GM19372 (cell line): ENCODE measurements at regions not wholly inside any gene's neighbourhood (a gene's known extent, or its start where the extent isn't known, plus 50 kb on each side); places are given as distances from the start of the nearest gene placed in this dataset.

Experiments
- ATAC-seq: cut with Tn5 transposase; IDR thresholded peaks from one replicate; pipeline ENCODE4 v1.9.1; 2021; ENCODE audit warnings: mild to moderate bottlenecking, low read depth, moderate library complexity; ENCODE audit not compliant: unreplicated experiment

DNA sequence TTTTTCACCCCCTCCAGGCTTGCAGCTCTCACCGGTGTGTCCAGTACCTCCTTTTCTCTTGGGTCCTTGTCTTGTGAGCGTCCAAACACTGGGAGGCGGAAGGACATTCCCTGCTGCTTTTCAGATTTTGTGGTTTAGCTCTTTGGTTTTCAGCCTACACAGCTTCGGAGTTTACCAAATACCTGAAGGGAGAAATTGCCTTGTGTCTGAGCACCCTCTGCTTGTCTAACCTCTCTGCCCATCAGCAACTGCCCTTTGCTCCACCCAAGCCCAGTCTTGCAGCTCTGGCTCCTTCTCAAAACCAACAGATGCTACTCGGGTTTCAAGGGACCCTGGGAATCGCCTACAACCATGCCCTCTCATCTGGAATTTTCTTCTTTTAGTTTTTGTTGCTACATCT lies 519.1 kb upstream of the IGFBP3 start:
- no peak for ATAC-seq

DNA sequence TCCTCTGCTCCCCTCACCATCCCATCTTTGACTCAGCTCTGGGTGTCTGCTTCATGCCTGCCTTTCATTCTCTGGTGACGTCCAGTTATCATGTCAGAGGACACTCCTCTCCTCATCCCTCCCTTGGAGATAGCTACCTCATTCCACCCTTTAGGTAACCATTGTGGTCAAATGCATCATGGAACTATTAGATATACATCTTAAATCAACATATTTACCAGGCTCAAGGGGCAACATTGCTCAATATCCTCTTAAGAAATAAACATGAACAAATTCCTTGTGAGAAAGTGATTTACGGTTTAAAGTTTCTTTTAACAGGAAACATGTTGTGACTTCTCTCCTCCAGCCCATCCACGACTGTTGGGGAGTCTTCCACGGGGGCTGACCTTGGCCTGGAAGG lies 511.6 kb upstream of the IGFBP3 start:
- ATAC-seq = no peak

DNA sequence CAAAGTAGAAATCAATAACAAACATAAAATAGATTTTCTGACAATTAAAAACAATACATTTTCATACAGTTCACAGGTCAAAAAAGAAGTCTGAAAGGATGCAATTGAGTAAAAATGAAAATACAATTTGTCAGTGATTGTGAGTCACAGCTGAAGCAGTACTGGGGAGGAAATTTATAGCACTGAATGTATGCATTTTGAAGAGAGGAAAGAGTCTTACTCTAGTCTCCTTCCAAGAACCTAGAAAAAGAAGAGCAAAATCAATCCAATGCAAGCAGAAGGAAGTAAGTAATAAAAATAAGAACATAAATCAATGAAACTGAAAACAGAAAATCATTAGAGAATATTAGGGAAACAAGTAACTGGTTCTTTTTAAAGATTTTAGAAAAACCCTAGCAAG lies 507.2 kb upstream of the IGFBP3 start:
- ATAC-seq = no peak

DNA sequence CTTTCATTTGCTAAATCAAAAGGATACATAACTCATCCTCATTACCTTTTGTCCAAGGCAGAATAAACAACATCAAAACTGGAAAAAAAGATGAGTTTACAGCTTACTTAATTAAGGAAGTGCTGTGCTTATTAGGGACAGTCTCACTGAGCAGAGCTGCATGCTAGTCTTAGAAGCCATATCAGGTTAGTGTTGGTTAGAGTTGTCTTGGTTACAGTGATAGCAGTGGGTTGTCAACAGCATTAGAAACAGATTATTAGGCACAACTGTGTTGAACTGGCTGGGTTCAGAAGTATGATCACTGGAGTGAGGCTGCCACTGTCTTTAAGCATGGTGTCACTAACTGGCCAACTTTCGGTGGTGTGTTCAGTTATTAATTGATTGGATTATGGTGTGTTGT lies 503.9 kb upstream of the IGFBP3 start:
- no peak for ATAC-seq

DNA sequence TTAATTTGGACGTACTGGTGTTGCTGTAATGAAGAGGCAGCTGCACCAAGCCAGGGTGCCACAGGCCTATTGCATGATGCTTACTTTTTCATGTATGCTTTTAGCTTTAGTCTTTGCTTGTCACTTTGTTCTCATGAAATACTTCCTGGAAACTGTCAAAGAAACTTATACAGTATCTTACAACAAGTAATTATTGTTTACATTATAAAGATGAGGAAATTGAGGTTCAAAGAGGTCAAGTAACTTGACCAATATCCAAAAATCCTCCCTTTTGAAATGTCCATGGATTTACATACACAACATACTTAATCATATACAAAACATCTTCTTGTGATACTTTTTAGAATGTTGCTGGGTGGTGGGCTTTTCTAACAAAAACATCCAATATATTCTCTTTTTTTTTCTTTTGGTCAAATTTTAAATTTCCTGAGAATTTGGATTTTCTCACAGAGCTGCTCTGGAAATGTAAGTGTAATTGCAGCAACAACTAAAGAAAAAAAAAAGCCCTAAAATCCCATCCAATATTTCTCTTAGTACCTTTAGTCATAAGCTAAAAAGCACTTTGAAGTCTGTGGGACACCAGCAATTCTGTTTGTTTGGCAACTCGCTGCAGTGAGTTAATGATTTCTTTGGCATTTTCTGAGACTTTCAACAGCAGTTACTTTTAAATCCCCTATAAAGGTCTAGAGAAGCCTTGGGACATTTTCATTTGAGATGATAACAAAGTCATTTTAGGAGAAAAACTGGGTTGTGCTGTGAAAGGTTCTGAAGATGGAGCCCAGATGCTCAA lies 500.6 kb upstream of the IGFBP3 start:
- ATAC-seq = no peak

DNA sequence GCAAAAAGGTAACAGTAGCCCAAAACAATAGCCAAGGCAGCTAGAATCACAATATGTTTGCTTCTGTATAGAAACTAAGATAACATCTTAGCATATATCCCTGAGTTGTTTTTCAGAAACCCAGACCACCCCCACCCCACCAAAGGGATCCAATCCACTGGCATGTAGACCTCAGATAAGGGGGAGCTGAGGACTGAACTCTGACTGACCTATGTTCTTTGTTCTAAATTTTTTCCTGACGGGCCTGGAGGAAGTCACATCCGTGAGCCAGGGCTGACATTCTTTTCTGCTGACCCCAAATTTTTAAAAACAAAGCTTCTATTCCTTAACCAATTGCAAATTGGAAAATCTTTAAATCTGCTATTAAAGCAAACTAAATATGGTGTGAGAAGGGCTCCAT lies 493.9 kb upstream of the IGFBP3 start:
- ATAC-seq = no peak

DNA sequence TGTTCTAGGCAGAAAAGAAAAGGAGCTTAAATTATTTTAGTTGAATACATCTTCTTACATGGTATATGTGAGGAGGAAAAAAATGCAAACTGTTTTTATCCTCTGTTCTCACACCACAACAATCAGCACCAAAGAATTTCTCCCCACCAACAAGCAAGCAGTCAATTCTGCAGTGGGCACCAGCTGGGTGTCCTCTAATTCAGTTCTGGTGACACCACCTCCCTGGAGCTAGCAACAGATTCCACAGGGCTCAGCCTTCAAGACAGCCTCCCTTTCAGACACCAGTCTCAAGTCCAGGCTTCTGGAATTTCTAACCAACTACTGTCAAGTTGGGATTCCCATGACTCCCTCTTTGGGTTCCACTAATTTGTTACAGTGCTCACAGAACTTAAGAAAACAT lies 490.2 kb upstream of the IGFBP3 start:
- ATAC-seq = no peak

DNA sequence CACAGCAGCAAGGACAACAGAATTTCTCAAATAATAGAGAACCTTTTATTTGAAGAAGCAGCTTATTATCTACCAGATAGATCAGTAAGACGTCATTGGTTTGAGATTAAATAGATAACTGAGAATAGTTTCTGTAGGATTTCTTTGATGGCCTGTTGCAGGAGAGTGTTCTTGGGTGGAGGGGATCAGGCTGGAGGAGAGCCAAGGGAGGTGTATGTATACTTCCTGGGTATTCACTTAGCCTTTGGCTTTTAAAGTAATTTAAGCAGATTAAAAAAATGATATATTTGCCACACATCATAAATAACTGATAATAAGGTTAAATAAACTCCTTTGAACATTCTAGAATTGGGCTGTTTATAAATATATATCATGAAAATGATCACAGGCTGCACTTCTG lies 486.1 kb upstream of the IGFBP3 start:
- ATAC-seq = no peak

DNA sequence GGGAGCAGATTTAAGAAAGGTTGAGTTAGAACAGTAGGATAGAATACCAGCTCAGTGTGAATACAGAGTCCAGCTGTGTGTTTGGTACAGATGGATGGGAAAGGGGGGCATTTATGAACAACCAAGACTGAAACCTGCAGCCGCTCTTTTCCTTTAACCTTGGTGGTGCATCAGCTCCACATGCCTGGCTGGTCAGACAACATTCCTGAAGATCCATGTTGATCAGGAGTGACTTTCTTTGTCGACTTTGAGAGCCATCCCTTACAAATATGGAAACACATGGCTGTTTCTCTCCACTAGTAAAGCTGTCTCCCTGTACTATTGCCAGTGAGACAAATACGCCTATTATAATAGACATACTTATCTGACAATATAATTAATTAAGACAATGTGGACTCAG lies 476.5 kb upstream of the IGFBP3 start:
- ATAC-seq = no peak

DNA sequence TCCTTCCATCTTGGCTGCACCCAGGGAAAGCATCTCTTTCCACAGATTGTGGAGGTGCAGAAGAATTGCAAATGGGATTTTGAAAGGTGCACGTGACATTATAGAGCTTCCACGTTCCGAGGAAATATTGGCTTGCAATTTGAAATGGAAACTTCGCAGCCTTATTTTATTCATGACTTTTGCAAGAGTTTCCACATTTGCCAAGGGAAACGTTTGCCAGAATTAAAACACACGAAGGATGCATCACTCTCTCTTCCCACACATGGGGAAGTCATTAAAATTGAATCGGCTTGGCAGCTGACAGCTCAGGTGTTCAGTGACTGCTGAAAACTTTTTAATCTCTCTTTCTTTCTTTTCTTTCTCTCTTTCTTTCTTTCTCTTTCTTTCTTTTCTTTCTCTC lies 475.4 kb upstream of the IGFBP3 start:
- no peak for ATAC-seq

DNA sequence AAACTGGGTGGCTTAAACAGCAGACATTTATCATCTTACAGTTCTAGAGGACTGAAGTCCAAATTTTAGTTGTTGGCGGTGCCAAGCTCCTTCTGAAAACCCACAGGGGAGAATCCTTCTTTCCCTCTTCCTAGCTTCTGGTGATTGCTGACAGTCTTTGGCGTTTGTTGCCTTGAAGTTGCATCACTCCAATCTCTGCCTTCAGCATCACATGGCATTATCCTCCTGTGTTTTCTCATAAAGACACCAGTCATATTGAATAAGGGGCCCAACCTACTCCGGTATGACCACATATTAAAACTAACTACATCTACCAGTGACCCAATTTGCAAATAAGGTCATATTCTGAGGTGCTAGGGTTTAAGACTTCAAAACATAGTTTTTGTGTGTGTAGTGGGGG lies 472.1 kb upstream of the IGFBP3 start:
- no peak for ATAC-seq

DNA sequence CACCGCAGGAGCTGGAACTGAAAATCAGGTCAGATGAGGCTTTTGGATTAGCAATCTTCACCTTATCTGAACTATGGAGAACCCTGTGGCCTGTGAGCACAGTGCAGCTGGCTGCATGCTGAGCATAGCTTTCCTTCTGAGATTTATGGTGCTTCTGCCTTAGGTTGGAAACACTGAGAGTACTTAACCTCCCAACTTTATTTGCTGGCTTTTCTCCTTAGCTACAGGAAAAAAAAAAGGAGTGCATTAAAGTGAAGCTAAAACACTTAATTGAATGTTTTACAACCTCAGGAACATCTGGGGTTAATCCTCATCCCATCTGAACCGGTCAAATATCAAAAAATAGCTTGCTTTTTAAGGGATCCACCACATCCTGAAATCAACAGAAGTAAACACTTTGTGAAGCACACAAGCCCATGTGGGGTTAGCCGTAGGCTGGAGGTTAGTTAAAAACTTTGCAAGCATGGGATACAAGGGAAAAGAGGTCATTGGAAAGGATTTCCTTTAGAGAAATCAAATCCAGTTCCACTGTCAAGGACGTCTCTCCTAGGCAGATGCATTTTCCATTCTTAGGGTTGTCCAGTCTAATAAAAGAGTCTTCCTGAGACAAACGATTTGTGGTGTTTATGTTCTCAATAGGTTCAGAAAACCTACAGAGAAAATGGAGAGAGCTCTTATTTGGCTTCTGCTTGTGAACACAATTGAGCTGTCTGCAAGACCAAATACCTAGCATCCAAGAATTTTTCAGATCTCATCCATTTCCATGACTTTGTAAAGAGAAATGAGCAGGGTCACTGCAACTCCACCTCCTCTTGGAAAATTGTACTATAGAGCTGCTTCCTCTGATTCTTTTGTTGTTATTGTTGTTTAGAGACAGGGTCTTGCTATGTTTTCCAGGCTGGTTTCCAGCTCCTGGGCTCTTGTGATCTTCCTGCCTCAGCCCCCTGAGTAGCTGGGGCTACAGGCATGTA lies 470.4 kb upstream of the IGFBP3 start:
- no peak for ATAC-seq

DNA sequence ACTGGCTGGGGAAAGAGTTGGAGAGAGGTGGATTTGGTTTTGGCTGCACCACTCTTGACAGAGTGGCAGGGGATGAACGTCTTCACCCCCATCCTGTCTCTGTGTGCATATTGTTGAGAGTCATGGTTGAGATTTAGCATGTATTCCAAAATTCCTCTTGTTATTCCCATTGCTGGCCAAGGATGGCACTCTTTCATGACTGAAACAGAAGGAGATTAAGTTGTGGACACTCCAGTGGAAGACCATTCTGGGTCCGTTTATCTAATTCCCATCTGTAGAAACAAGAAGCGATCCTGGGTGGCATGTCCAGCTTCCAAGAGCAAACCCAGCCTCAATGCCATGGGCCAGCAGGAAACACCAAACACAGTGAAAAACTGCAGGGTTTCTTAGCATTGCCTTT lies 469.0 kb upstream of the IGFBP3 start:
- no peak for ATAC-seq

DNA sequence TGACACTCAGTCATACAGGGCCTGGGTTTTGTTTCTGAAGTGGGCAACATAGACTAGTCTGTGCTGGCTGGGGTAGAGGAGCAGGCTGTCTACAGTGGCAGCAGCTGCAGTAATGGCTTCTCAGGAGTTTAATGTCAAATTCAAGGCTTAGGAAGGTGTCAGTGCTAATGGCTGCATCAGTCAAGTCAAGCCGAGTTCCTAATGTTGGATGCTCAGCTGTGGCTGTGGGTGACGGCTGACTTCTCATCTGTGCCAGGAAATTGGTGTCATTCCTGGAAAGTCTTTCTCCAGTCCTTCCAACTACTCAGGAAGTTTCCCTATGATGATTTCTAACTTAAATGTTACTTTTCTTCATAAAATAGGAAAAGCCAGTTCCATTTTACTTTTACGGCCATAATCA lies 468.1 kb upstream of the IGFBP3 start:
- ATAC-seq = no peak

DNA sequence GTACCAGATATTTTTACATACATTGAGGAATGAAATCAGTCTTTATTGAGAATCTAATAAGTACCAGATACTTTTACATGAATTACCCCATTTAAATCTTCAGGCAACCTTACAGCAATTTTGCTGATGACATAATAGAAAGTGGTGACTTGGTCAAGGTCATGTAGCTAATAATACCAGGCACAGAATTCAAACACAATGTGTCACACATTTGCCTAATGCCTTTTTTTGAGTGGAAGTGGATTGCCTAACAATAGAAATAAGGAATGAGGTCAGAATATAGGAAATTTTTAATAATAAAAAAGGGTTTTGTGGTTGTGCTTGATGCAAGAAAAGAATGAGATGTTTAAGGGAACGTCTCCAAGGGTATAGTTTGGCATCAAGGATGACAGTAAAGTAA lies 466.6 kb upstream of the IGFBP3 start:
- ATAC-seq = no peak

DNA sequence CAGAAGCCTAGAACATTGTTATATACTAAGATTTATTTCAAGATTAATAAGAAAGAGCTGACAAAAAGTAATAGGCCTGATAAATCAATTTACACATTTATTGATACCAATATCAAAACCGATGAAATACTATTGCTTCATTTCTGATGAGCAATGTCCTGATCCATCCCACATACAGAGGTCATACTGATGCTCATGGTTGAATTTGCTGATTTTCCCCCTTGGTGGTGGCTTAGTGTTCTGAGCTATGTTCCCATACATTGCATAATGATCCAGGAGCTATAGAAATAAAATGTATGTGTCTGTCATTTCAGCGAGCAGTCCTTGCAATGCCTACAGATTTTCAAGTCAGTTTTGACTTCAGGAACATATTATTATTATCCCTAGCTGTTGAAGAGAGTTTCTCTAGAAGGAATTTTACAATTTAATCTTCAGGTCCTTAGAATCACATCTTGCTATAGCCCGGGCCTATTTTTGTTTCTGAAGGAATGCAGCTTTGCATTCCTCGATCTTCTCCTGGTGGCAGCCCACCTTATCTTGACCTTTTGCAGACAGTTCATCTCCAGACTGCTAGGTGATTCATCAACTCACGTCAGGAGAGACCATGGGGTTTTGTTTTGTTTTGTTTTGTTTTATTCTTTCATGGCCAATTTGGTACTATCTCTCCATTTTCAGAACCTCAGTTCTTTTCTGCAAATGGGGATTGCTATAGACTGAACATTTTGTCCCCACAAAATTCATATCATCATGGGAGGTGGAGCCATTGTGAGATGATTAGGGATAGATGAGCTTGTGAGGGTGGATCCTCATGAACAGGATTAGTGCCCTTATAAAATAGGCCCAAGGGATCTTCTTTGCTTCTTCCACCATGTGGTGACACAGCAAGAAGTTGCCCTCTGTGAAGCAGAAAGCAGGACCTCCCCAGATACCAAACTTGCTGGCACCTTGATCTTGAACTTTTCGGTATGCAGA lies 465.6 kb upstream of the IGFBP3 start:
- no peak for ATAC-seq

DNA sequence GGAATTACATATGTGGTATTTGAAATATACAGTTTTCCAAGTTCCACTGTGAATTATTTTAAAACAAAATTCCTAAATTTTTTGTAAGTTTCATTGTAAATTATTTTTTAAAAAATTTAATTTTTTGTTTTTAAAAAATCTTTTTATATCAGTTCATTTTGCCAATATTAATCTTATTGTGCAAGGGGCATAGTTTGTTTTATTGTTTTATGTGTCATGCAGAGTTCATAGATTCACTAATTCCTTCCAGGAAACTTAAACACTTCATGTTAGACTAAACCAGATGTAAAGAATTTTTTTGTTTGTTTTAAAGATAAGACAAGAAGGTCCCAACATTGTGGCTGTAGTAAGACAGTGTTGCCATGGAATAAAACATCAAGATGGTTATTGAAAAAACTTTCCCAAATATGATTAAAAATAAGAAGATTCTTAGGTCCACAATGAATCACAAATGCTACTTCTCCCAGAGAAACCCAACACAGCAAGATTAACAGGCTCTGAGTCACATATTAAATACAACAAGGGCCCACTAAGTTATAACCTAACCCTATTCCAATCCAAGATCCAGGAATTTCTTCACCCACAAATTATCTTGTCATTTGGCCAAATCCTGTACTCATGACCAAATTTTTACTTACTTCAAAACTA lies 464.7 kb upstream of the IGFBP3 start:
- no peak for ATAC-seq

DNA sequence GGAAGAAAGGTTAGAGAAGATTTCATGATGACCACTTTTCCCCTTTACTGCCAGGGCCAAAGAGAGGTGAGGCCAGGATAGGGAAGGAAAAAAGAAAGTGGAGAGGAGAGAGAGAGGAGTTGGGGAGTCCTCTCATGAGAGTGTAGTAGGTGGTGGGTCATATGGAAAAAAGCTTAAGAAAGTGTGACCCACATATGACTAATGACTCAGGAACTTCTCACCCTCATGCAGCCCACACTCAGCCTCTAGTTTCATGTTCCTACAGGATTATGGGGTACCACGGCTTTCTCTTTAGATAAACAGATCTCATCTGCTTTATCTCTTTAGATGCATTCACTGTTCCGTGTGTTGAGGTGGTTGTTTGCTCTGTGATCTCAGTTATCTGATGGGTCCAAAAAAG lies 462.5 kb upstream of the IGFBP3 start:
- ATAC-seq = no peak

DNA sequence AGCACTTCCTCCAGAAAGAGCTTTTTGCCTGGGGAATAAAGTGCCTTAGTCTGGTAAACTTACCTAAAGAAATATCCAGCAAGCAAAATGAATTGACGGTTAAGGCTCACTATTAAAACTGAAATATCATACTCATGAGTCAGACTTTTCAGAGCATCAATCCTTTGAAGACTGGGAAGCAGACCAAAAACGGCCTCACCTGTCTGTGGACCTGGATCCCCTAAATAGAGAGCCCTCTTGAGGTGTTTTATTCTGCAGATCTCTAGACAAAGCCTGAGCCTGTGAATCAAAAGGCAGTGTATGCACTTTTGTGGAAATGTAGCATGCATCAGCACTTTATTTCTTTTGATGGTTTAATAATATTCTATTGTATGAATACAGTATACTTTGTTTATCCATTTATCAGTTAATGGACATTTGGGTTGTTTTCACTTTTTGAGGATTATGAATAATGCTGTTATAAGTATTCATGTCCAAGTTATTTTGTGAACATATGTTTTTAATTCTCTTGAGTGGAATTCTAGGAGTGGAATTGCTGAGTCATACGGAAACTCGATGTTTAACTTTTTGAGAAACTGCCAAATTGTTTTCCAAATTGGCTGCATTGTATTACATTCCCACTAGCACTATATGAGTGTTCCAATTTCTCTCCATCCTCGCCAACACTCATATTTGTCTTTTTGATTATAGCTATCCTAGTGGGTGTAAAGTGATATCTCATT lies 449.0 kb upstream of the IGFBP3 start:
- ATAC-seq = no peak
